Sigmoid colon (tissue), 6 donors: ENCODE measurements at regions not wholly inside any gene's neighbourhood (a gene's known extent, or its start where the extent isn't known, plus 50 kb on each side); places are given as distances from the start of the nearest gene placed in this dataset.

Source experiments
- DNase-seq: peaks from one replicate; pipeline ENCODE4 v3.0.0-alpha.2; 2019
- H3K27ac ChIP-seq, 4 donors: fragments of 200-600 bp; sonication (generic); one replicate each; pipeline ENCODE4 v1.5.1; 2016 to 2019; ENCODE audit warnings: mild to moderate bottlenecking in 1 of 4
- H3K27me3 ChIP-seq, 3 donors: fragments of 200-600 bp; sonication (generic); one replicate each; pipeline ENCODE4 v1.5.1; 2019; ENCODE audit warnings: mild to moderate bottlenecking in 1 of 3
- H3K36me3 ChIP-seq, 4 donors: fragments of 200-600 bp; sonication (generic); one replicate each; pipeline ENCODE4 v1.5.1; 2016 to 2019
- H3K4me1 ChIP-seq, 4 donors: fragments of 200-600 bp; sonication (generic); one replicate each; pipeline ENCODE4 v1.5.1; 2017 to 2019
- H3K4me3 ChIP-seq, 4 donors: fragments of 200-600 bp; sonication (generic); one replicate each; pipeline ENCODE4 v1.5.1; 2017 to 2019; ENCODE audit warnings: mild to moderate bottlenecking in 2 of 4, moderate library complexity in 1 of 4
- H3K9me3 ChIP-seq, 4 donors: fragments of 200-600 bp in 3 of 4; sonication (generic) in 3 of 4; one replicate each; pipeline versions ENCODE4 v1.5.1 to v1.6.1; 2013 to 2019
- CTCF ChIP-seq, 4 experiments: fragments of 450-650 bp in 3 of 4; fragments of 200-600 bp in 1 of 4; IDR thresholded peaks; one replicate each; pipeline ENCODE4 v1.5.1; 2016 to 2019; ENCODE audit warnings: antibody characterized with exemption in 4 of 4, mild to moderate bottlenecking in 3 of 4, moderate library complexity in 2 of 4
- EP300 ChIP-seq, 4 donors: sonication (generic); formaldehyde crosslinking; IDR thresholded peaks; one replicate each; pipeline ENCODE4 v1.6.1; 2017; ENCODE audit warnings: antibody characterized with exemption in 4 of 4
- POLR2A ChIP-seq, 2 donors: fragments of 450-650 bp; IDR thresholded peaks; one replicate each; pipeline ENCODE4 v1.6.1; 2016; ENCODE audit warnings: antibody characterized with exemption in 2 of 2, mild to moderate bottlenecking in 2 of 2, moderate library complexity in 2 of 2
- POLR2AphosphoS5 ChIP-seq, 4 donors: sonication (generic); formaldehyde crosslinking; IDR thresholded peaks; one replicate each; pipeline ENCODE4 v1.6.1; 2017; ENCODE audit warnings: antibody characterized with exemption in 4 of 4
- WGBS, 2 donors: extraction: QIAGEN DNeasy Blood & Tissue Kit; methylation state at CpG; one replicate each; pipeline ENCODE4 v1.1.7; 2013; 5-methylcytosine and 5-hydroxymethylcytosine counted together
- intact Hi-C: fragments of 100-400 bp; cut with DNase I; formaldehyde crosslinking; loops from one replicate; pipeline ENCODE4 v1.15.1; 2023
- donor health status: healthy with polysubstance abuse.
- donor health status: healthy.

- intact Hi-C loops = no loop called here
Observed at GRCh38 chr3:176293276-176293675, 904.0 kb downstream of the TBL1XR1 start.

GRCh38 chr3:176286476-176287085, 910.7 kb downstream of the TBL1XR1 start:
- no peaks in the 10 kb centered on the region for H3K36me3 ChIP-seq

More at GRCh38 chr3:176293276-176293675, 904.0 kb downstream of the TBL1XR1 start:
- TF ChIP-seq EP300 (IDR thresholded peaks at IDR 0.05) = no peak
- no peak for TF ChIP-seq POLR2AphosphoS5 (IDR thresholded peaks at IDR 0.05)
- no peak for TF ChIP-seq POLR2A (IDR thresholded peaks at IDR 0.05)
- no peak for TF ChIP-seq CTCF (IDR thresholded peaks at IDR 0.05)
- Histone ChIP-seq H3K27ac (no peak overlapping the region), H3K9me3 (no peaks in the 10 kb centered on the region), H3K4me3 (no peak overlapping the region), H3K36me3 (no peaks in the 10 kb centered on the region), H3K4me1 (no peaks in the 10 kb centered on the region), H3K27me3 (no peaks in the 10 kb centered on the region)
- WGBS, 2 donors = 82 to 83% methylated on average over 2 of the region's 2 CpGs
- no peak for DNase-seq

DNA sequence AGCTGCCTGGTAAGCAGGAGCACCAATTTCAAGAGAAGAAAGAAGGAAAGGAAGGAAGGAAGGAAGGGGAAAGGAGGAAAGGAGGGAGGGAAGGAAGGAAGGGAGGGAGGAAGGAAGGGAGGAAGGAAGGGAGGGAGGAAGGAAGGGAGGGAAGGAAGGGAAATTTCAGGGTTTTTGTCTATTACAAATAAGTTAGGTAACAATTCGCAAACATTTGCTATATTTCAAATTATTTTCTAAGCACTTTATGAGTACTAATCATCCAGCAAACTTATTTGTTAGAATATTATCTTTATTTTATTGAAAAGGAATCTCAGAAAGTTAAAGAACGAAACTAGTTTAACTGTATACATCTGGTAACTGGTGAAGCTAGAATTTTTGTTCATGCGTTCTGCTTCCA, 921.7 kb downstream of the TBL1XR1 start:
- Histone ChIP-seq H3K27ac (no peak overlapping the region), H3K4me3 (no peak overlapping the region), H3K4me1 (no peaks in the 10 kb centered on the region), H3K36me3 (no peaks in the 10 kb centered on the region), H3K9me3 (no peaks in the 10 kb centered on the region), H3K27me3 (no peaks in the 10 kb centered on the region)
- 82 to 88% methylated on average over 3 of the region's 3 CpGs for WGBS, 2 donors
- no peak for DNase-seq
- TF ChIP-seq POLR2AphosphoS5 (IDR thresholded peaks at IDR 0.05) = no peak
- TF ChIP-seq EP300 (IDR thresholded peaks at IDR 0.05) = no peak
- no peak for TF ChIP-seq POLR2A (IDR thresholded peaks at IDR 0.05)
- intact Hi-C loops = no loop called here

More at GRCh38 chr3:176286476-176287085, 910.7 kb downstream of the TBL1XR1 start:
- WGBS, 2 donors = 59 to 75% methylated on average over 3 of the region's 3 CpGs
- H3K9me3 ChIP-seq = no peaks in the 10 kb centered on the region
- TF ChIP-seq EP300 (IDR thresholded peaks at IDR 0.05) (no peak), POLR2AphosphoS5 (IDR thresholded peaks at IDR 0.05) (no peak), POLR2A (IDR thresholded peaks at IDR 0.05) (no peak), CTCF (IDR thresholded peaks at IDR 0.05) (no peak)
- no peak overlapping the region for H3K27ac ChIP-seq
- no peaks in the 10 kb centered on the region for H3K4me1 ChIP-seq
- intact Hi-C loops = no loop called here
- no peaks in the 10 kb centered on the region for H3K27me3 ChIP-seq
- DNase-seq = no peak
- no peak overlapping the region for H3K4me3 ChIP-seq

- intact Hi-C loops = no loop called here
- TF ChIP-seq EP300 (IDR thresholded peaks at IDR 0.05) (no peak), POLR2A (IDR thresholded peaks at IDR 0.05) (no peak), CTCF (IDR thresholded peaks at IDR 0.05) (no peak), POLR2AphosphoS5 (IDR thresholded peaks at IDR 0.05) (no peak)
- Histone ChIP-seq H3K27ac (no peak overlapping the region), H3K9me3 (no peaks in the 10 kb centered on the region), H3K4me1 (no peaks in the 10 kb centered on the region), H3K4me3 (no peak overlapping the region), H3K27me3 (no peaks in the 10 kb centered on the region), H3K36me3 (no peaks in the 10 kb centered on the region)
- WGBS, 2 donors = 70 to 78% methylated on average over 2 of the region's 2 CpGs
- no peak for DNase-seq
Observed at GRCh38 chr3:176275113-176275512, 922.2 kb downstream of the TBL1XR1 start.

- H3K27ac ChIP-seq = no peak overlapping the region
- H3K27me3 ChIP-seq = no peaks in the 10 kb centered on the region
- WGBS, 2 donors = 26 to 62% methylated on average over 5 of the region's 5 CpGs
- DNase-seq = no peak
- TF ChIP-seq POLR2AphosphoS5 (IDR thresholded peaks at IDR 0.05) (no peak), POLR2A (IDR thresholded peaks at IDR 0.05) (no peak), EP300 (IDR thresholded peaks at IDR 0.05) (no peak), CTCF (IDR thresholded peaks at IDR 0.05) (no peak)
- intact Hi-C loops = no loop called here
- no peak overlapping the region for H3K4me3 ChIP-seq
- H3K9me3 ChIP-seq = no peaks in the 10 kb centered on the region
- H3K4me1 ChIP-seq = no peaks in the 10 kb centered on the region
- no peaks in the 10 kb centered on the region for H3K36me3 ChIP-seq
Observed at GRCh38 chr3:176274161-176274560, 923.1 kb downstream of the TBL1XR1 start.
